HUDEP-2 (cell line): ENCODE measurements at regions not wholly inside any gene's neighbourhood (a gene's known extent, or its start where the extent isn't known, plus 50 kb on each side); places are given as distances from the start of the nearest gene placed in this dataset.

ENCODE experiments used
- DNase-seq, 76 experiments: peaks; one replicate each; lab custom pipeline; 2025; ENCODE audit not compliant: unreplicated experiment in 76 of 76; lab: John Stamatoyannopoulos, UW

DNA sequence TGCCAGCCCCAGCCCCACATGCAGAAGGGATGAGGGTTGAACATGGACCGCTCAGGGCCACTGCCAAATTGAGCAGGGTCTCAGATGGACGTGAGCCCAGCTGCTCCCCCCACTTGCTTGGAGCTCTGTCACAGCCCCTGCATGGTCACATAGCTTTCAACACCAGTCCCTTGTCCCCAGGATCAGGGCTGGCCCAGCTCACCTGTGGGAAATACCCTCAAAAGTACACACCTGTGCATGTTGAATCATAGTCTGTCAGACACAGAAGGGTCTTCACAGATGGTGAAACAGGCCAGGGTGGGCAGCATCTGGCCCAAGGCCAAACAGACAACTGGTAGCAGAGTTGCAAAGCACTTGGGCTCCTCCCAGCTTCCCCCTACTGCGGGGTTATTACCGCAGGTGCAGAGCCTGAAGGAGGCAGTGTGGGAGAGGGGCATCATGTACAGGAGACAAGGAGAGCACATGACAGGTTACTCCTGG is 77.6 kb upstream of the UNC5B start:
- no peak for DNase-seq

DNA sequence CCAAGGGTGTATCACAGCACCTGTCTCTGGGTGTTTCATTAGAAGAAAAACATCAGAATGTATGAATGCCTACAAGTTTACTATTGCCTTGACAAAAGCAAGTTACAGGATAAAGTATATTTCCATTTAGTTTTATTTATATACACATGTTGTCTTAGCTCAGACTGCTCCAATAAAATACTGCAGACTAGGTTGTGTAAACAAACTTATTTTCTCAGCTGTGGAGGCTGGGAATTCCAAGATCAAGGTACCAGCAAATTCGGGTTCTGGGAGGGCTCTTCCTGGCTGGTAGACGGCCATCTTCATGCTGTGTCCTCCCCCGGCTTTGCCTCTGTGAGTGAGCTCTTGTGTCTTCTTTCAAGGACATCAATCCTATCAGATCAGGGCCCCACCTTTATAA is 77.1 kb upstream of the UNC5B start:
- DNase-seq = no peak

DNA sequence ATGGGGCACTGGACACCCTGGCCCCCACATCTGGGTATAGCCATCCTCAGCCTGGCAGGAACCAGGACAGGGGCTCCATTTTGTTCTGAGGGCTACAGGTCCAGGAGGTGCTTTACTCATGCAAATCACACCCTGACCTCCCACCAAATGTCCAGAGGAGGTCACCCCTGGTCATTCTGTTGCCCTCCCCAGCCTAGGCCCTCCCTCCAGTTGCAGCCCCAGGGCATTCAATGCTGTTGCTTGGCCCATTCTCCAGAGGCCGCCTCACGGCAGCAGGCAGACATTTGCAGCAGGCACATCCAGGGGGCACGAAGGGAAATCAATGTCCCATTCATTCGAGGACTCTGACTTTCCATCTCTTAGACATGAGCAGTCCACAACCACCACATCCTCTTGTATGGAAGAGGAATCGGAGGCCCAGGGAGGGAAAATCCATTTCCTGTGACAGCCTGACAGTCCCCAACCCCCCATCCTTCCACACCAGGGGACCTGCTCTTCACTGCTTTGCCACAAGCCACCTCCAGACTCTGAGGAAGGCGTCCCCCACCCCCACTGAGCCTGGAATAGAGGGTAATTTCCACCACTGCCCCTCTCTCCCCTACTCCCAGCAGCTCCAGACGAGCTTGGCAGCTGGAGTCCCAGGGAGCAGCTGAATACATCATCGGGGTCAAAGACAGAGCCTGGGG is 76.2 kb upstream of the UNC5B start:
- no peak for DNase-seq

DNA sequence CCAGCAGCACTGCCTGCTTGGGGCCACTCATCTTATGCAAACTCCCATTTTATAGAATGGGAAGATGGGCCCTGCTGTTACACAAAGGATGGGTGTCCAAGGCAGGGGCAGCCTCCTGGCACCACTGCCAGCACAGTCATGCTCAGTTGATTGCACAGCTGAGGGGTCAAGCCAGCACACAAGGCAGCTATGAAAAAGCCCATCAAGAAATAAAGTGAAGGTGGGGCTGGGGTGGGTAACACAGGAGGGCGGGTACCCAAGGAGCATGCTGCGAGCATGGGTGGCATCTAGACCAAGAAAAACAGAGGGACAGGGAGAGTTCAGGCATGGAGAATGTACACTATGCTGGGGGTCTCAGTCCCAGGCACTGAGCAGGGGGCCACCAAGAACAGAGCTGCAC is 74.7 kb upstream of the UNC5B start:
- DNase-seq = no peak

DNA sequence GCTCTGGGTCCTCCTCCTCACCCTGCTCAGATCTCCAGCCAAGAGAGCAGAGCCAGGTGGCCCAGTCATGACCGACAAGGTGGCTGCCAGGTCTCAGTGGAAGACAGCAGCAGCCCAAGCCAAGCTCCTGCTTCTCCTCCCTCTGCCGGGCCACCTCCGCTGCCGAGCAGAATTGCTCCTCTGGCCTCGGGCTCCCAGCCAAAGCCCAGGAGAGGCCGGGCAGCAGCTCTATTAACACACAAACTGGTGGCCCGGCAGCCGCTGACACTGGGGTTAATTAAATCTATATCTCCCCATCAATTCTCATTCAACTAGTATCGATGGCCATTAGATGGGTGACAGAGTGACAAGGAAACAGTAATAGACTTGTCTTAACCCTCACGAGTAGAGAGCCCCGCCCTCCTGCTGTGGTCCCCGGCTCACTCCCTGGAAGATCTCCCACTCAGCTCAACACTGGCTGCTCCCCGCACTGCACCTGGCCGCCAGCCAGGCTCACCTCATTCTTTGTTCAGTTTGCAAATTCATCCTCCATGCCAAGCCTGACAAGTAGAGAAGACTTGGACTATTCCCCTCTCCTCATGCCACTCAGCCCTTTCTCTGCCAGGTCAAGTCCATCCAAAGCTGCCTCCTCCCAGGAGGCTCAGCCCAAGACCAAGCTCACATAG is 74.1 kb upstream of the UNC5B start:
- DNase-seq = no peak

DNA sequence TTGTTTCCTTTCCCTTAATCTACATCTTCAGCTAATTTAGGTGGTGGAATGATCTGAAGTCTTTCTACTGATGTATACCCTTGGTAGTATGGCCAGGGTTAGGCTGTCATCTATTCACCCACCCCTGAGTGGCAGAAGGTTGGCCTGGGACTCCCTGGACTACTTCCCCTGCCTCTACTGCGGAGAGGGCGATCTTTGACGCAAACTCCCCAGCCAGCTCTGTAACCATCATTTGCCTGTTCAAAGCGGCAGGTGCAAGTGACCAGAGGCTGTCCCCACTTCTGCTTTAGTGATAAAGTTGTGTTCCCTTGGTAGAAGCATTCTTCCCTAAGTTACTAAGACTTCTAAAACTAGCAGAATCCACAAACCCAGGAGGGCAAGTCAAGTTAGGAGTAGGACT is 70.8 kb upstream of the UNC5B start:
- no peak for DNase-seq

DNA sequence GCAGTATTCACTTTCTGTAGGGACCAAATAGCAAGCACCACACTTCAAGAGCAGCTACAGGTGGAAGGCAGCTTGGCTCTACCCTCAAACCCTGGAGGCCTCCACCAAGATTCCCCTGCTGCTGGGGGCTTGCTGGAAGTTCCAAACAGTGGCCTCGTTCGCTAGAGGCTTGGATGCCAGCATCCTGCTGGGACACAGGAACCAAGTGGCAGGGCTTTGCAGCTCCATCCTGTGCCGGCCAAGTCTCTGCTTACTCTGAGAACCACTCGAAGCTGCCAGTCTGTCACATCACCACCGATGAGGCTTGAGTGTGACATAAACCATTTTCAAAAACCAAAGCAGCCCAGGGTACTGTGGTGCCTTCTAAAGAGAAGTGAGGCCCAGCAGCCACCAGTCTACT is 69.2 kb upstream of the UNC5B start:
- DNase-seq = no peak

DNA sequence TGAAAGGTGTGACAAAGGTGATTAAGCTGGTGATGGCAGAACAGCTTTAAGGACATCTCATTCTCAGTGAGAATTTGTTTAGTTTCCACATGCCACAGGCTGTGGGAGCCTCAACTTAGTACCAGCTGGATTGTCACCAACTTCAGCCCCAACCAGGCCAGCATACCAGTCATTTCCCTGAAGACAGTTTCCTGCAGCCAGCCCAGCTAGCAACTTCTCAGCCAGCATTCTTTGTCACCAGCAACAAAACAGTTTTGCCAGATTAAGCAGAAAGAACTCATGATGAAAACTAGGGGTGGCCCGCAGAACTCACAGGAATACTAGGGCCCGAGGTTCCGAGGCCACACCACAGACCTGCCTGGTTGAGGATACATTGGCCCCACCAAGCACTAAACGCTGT is 68.8 kb upstream of the UNC5B start:
- DNase-seq = no peak

DNA sequence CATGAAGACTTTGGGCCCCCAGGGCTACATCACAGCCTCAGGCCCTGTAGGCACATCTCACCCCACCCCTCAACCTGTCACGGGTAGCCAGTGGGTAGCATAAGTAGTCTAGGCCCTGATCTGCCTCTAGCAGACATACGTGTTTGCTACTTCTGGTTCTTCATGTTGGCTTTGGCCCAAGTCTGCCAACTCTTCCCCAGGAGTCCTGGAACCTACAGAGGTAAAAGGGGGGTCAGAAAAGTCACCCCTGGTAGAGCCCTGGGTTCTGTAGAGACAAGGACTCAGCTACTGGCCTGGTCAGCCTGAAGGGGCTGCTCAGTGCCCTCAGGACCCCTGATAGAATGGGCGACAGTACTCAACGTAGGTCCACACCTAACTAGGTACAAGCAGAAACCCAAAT is 67.5 kb upstream of the UNC5B start:
- no peak for DNase-seq

DNA sequence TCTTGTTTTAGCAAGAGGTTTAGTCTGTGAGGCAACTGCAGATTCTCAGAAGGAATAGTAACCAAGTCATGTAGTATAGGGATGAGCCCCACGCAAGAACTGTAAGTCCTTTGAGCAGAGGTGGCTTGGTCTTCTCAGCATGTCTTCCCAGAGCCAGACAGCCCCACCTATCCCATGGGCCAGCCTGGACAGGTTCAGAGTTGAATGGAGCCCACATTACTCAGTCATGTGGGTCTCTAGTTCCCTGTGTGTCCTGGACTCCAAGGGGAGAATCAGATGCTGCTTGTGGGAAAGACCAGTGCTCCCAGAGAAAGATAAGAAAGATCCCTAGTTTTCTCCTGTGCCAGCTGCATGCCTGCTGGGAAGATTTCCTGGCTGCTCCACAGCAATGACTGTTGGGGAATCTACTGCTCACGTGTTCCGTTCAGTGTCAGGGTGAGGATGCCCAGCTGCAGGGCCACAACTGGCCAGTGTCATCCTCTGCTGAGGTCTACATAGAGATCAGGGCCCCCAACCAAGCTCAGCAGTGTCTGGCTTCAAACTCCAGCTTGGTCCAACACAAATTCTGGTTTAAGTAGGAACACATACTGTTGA is 66.9 kb upstream of the UNC5B start:
- DNase-seq = no peak

DNA sequence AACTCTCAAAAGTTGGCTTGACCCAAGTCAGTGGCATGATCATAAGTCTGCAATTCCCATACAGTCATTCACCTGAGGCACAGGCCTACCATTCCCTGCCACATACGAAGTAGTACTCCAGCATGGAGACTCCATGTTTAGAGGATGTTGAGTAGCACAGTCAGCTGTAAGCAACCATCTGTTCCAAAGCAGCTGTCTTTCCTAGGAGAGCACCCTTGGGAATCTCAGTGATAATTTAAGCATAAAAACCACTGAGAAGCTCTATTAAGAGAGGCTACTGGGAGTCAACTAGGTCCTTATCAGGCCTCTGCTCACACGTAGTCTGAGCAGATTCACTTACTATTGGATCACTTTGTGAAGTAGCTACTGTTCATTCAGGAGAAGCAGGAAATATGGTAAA is 61.6 kb upstream of the UNC5B start:
- no peak for DNase-seq

DNA sequence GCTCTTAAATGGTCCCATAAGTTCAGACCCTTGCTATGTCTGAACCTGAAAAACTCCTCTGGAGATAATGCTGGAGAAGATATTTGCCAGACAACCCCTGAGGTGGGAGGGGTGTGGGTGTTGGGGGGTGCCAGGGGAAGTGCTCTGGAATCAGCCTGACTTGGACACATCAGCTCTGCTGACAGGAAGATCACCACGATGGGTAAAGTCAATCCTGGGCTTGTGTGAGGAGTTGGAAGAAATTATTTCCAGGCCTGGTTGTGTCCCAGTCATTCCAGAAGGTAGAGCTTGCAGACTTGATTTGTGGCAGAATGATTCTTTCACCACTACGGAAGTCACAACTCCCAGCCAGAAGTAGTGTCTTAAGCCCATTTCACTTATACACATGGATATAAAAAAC is 60.3 kb upstream of the UNC5B start:
- no peak for DNase-seq

DNA sequence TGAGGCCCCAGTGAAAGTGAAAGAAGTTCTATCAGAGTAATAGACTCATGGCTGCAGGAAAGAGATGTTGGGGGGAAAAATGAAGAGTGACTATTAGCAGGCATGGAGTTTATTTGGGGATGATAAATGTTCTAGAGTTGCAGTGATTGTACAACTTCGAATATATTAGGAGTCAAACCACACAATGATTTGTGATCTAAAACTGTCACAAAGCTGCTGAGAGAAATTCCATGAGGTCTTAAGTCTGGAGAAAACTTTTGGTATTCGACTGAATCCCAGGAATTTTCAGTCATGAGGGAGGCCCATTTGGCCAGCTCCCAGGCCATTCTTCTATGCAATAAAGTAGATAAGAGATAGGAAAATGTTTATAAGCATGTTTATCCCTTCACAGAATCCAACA is 55.9 kb upstream of the UNC5B start:
- no peak for DNase-seq

DNA sequence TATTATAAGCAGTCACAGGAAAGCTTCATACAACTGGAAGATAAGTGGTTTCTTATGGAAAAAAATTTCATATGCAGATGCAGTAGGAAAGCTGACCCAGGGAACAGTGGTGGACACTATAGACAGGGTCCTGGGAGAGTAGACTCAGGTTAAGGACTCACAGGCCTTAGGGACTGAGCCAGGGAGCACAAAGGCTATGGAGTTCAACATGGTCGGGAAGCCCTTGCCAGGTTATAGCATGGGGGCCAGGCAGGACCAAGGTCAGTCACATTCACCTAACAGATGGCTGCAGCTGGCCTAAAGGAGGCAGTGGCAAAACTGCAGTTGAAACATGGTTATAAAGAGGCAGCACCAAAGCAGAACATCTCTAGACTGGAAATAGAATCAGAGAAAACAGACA is 54.9 kb upstream of the UNC5B start:
- DNase-seq = no peak

DNA sequence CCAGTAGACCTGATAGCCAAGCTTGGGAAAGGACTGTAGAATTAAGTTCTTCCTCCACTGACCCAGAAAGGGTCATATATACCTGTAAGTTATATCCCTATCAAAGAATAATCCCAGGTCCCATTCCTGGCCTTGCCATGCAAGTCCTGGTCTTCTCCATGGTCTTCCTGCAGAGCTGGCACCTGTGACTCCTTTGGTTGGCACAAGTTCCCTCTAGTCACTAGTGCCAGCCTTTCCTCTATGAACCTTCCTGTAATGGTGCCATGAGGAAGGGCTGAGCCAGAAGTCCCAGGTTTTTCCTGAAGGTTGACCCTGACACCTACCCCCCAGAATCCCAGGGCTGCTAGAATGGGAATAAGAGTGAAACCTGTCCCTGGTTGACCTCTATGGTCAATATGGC is 54.1 kb upstream of the UNC5B start:
- DNase-seq = no peak

DNA sequence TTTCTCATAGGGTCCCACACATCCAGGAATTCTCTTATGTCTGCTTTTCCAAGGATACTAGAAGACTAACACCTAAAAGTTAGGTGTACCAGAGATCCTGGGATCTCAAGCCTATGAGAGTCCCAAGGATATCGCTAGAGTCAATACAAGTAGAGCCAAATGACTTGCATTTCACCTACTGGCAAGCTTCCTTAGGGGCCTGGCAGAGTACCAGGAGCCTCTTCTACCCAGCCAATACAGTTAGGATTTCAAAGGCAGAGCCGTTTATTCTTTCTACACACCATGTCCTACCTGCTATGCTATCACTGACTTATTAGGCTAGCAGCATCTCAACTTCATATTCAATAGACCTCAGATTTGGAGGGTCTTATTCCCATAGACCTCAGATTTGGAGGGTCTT is 53.5 kb upstream of the UNC5B start:
- DNase-seq = no peak

DNA sequence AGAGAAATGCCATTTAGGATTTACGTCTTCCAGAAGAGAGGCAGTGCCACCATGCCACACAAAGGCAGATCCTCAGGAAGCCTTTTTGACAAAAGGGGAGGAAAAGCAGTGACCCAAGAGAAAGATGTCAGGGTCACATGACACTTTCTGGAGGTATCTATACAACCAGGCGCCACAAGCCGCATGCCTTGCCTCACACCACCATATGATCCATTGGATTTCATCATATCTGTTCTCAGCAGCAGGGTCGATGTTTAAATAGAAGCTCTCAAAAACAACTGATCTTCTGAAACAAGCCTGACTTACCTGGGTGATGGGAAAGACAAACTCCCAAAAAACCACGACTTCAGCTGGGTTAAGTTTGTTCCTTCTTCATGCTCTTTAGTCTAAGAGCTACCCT is 52.5 kb upstream of the UNC5B start:
- DNase-seq = no peak

DNA sequence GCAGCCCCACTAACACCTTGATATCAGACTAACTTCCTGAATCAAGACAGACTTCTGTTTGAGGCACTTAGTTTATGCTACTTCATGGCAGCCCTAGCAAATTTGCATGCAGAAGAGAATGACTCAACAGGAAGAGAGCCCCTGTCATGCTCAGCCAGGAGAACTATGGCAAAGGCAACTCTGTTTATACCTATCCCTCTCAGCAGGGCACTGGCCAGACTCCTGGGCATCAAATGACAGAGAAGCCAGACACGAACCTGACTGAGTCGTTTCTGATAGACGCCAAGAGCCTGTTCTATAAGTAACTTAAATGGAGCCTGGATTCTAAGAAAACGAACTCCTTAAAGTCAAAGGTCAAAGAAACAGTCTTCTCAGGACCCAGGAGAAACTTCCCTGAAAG is 50.9 kb upstream of the UNC5B start:
- DNase-seq = no peak
